ENCODE measurements at regions not wholly inside any gene's neighbourhood (a gene's known extent, or its start where the extent isn't known, plus 50 kb on each side); places are given as distances from the start of the nearest gene placed in this dataset.

GRCh38 chr7:12074889-12075288 is 136.2 kb upstream of the TMEM106B start:
- no peak for DNase-seq (ENCODE audit: low spot score)

GRCh38 chr7:12080006-12080405 is 131.1 kb upstream of the TMEM106B start:
- no peak for DNase-seq (ENCODE audit: low spot score)

GRCh38 chr7:12085516-12085915 is 125.6 kb upstream of the TMEM106B start:
- no peak for DNase-seq (ENCODE audit: low spot score)

DNA sequence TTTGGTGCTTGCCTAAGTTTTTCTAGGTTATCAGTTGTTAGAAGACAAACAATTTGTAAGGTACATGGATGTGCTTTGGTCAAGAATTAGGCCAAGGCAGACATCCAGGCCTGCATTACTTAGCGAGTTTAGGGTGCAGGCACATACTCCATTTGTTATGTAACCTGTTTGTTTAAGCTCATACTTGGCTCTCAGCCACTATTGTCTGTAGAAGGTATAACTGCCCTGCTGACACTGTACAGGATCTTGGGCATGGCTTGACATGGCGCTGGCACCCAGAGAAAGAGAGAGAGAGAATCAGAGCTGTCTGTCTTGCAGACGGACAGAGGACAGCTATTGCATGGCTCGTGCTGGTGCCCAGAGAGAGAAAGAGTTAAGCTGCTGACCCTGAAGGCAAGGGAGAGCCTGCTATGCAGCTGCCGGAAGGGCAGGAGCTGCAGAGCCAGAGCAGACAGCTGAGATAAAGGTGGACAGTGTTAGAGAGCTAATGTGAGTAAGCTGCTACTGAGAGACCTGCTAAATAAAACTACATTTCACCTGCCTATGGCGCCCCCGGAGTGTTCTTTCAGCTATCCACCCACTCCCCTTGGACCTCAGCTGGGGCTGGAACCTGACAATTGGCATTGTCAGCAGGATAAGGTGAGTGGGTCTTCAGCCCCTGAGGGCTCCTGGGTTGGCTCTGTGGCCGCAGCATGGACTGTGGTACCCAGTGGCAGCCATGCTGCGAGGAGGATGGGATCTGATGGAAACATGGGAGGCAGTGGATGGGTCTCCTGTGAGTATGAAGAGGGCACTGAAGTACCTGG is 120.9 kb upstream of the TMEM106B start:
- no peak for DNase-seq (ENCODE audit: low spot score)

GRCh38 chr7:12090757-12091221 is 120.3 kb upstream of the TMEM106B start:
- no peak for DNase-seq (ENCODE audit: low spot score)

DNA sequence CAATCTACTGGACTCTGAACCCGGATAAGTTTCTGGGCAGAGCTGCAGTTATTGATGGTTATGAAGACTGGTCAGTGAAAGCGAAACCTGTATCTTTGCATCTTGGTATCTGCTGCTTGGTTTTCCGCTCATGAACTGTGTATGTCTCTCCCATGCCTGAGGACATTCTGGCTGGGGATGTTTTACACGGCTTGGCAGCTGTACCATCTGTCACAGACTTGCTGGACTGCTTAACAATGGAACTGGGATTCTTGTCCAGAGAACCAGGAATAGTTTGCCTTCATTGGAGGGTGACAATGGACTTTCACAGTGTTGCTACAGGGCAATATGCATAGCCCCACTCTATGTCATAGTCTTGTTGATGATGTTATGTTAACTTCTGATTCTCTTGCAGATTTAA is 119.9 kb upstream of the TMEM106B start:
- DNase-seq (ENCODE audit: low spot score), result no peak

DNA sequence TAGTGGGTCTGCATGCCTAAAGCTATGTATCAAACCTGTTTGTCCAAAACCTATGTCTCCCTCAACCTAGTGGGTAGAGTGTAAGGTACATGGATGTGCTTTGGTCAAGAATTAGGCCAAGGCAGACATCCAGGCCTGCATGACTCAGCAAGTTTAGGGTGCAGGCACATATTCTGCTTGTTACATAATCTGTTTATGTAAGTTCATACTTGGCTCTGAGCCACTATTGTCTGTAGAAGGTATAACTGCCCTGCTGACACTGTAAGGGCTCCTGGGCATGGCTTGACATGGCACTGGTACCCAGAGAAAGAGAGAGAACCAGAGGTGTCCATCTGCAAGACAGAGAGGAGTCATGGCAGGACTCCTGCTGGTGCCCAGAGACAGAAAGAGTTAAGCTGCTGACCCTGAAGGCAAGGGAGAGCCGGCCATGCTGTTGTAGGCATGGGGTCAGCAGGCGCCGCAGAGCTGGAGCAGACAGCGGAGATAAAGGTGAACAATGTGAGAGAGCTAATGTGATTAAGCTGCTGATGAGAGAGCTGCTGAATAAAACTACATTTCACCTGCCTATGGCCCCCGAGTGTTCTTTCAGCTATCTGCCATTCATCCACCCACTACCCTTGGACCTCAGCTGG is 118.5 kb upstream of the TMEM106B start:
- DNase-seq (ENCODE audit: low spot score), result no peak

DNA sequence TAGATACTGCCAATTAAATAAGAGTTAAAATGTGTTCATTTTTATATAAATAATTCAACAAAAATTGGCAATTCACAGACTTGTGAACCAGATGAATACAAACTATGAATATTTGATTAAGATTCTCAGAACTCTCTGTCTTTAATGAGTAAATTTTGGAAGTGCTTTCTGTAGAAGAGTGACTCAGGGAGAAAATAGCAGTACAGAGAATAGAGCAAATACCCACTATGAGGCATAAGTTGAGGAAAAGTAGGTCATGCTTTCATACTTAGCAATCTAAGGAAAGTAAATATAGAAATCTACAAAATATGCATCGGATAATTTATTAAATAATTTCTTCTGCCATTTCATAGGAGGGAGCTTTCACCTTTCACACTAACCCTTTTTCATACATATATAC is 117.7 kb upstream of the TMEM106B start:
- no peak for DNase-seq (ENCODE audit: low spot score)

DNA sequence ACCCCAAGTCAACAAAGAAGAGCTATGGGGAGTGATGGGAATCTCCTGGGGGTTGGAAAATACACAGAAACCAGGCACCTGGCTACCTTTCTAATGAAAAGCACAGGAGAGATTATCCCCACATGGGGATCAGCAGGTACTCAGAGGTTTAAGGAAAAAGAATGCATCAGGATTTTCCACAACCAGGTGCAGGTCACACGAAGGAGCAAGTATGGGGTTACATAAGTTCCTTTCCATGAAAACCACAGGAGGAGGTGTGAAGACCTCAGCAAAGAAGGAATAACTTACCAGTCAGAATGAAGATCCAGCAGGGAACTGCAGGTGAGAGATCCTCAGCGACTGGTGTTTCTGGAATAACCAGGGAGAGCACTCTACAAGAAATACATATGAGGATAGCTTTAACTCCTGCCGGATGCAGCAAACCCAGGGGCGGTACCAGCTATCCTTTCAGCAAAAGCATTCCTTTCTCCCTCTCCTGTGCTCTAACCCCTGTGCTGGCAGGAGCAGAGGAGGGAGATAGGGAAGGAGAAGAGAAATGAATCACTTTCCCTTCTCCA is 116.7 kb upstream of the TMEM106B start:
- no peak for DNase-seq (ENCODE audit: low spot score)

DNA sequence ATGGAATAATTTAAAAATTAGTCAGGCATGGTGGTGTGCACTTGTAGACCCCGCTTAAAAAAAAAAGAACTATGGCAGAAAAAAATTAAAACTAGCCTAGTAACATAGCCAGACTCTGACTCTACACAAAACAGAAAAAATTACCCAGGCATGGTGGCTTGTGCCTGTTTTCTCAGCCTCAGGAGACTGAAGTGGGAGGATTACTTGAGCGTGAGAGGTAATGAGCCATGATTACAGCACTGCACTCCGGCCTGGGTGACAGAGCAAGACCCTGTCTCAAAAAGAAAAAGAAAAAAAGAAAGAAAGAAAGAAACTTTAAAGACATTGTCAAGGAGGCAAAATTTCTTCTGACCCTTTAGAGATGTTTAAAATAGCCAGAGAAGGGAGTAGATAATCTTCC is 109.0 kb upstream of the TMEM106B start:
- no peak for DNase-seq (ENCODE audit: low spot score)

GRCh38 chr7:12102527-12102926 is 108.6 kb upstream of the TMEM106B start:
- no peak for DNase-seq (ENCODE audit: low spot score)

- no peak for DNase-seq (ENCODE audit: low spot score)
Observed at GRCh38 chr7:12103948-12104347, 107.1 kb upstream of the TMEM106B start.

GRCh38 chr7:12107381-12107780 is 103.7 kb upstream of the TMEM106B start:
- no peak for DNase-seq (ENCODE audit: low spot score)

DNA sequence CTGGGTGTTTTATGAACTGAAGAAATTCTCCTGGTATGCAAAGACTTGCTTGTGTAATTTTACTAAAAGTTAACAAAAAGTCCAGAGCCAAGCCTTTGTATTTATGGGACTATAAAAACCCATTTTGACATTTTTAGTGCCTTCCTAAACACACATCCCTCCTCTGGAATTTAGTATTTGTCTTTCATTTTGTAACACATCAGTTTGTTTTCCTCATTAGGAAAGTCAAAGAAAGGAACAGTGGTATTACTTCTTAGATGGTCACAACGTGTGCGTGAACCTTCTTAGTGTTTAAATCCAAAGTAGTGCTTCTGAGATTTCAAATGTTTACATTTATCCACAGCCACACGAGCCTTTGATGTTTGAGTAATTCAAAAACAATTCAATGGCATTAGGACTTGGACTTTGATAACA is 103.2 kb upstream of the TMEM106B start:
- DNase-seq (ENCODE audit: low spot score), result no peak

- no peak for DNase-seq (ENCODE audit: low spot score)
Observed at GRCh38 chr7:12110425-12110824, 100.7 kb upstream of the TMEM106B start.

GRCh38 chr7:12111422-12112405 is 99.4 kb upstream of the TMEM106B start:
- DNase-seq (ENCODE audit: low spot score), result no peak

- DNase-seq (ENCODE audit: low spot score), result no peak
Observed at GRCh38 chr7:12117170-12117569, 93.9 kb upstream of the TMEM106B start.

- no peak for DNase-seq (ENCODE audit: low spot score)
Observed at GRCh38 chr7:12119620-12120303, 91.3 kb upstream of the TMEM106B start.

GRCh38 chr7:12120632-12121031 is 90.5 kb upstream of the TMEM106B start:
- no peak for DNase-seq (ENCODE audit: low spot score)

GRCh38 chr7:12123172-12123571 is 87.9 kb upstream of the TMEM106B start:
- DNase-seq (ENCODE audit: low spot score), result no peak

- no peak for DNase-seq (ENCODE audit: low spot score)
Observed at GRCh38 chr7:12124028-12124427, 87.1 kb upstream of the TMEM106B start.
